Astrocyte of the spinal cord (primary cell): ENCODE measurements at regions not wholly inside any gene's neighbourhood (a gene's known extent, or its start where the extent isn't known, plus 50 kb on each side); places are given as distances from the start of the nearest gene placed in this dataset.

Experiments
- DNase-seq: peaks from one replicate; pipeline ENCODE4 v3.0.0; 2011; ENCODE audit warnings: low read depth, low spot score
- H3K4me3 ChIP-seq: 2 replicates; pipeline ENCODE4 v1.5.1; 2011; ENCODE audit warnings: low read depth, mild to moderate bottlenecking, low read length, moderate library complexity
- CTCF ChIP-seq: IDR thresholded peaks from 2 replicates; pipeline ENCODE4 v1.5.1; 2012; ENCODE audit warnings: low read depth, mild to moderate bottlenecking, low read length, inconsistent platforms
- in situ Hi-C: cut with HindIII; loops from 2 replicates; pipeline ENCODE4 v1.10.0; 2017; ENCODE audit warnings: low sequenced_read_pairs

DNA sequence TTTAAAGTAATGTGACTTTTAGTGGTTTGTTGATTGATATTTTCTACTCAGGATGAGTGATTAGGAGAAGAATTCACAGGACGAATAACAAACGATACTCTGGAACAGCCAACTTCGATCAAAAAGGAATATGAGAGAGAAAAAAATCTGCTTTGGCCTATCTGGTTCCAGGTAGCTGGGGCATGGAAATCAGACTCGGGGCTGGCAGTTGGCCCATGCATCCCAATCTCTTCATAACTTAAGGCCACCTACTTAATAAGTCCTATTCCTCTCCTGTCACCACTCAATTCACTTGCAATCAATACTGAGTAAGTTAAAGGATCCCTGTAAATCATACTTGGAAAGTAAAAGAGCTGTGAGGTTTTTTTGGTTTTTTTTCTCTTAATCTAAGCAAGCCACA, 1116.2 kb downstream of the SORCS3 start:
- in situ Hi-C loops, result no loop called here
- no peak overlapping the region for H3K4me3 ChIP-seq
- DNase-seq, result no peak
- no peak for TF ChIP-seq CTCF

- no peak for DNase-seq
- in situ Hi-C loops, result no loop called here
- no peak for TF ChIP-seq CTCF
- no peak overlapping the region for H3K4me3 ChIP-seq
Measured at GRCh38 chr10:105756386-105756785, 1115.3 kb downstream of the SORCS3 start.

- no peak overlapping the region for H3K4me3 ChIP-seq
- DNase-seq, result no peak
- in situ Hi-C loops, result no loop called here
- no peak for TF ChIP-seq CTCF
Measured at GRCh38 chr10:105751688-105752087, 1110.6 kb downstream of the SORCS3 start.

DNA sequence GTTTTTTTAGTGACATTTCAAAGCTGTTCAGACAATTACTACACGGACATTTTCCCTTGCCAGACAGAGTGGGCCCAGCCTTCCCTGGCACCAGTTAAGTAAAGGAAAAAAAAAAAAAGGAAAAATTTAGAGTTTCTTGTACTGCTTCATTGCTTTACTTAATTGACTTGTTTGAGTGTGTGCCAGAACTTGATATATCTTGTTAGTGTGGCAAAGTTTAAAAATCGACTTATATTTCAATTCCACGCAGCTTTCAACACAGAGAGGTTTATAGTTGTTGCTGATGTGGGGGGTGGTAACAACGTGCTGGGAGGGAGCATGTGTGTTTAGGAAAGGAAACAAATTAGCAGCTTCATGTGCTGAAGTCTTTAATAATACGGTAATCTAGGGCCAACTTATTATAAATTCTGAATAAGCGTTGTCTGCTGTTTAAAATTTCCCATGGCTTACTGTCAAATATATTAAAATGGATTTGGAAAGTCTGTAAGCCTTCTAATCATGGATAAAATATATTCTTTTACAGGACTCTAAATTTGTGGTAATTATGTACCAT, 1104.6 kb downstream of the SORCS3 start:
- in situ Hi-C loops, result no loop called here
- no peak overlapping the region for H3K4me3 ChIP-seq
- TF ChIP-seq CTCF, result no peak
- DNase-seq, result no peak

DNA sequence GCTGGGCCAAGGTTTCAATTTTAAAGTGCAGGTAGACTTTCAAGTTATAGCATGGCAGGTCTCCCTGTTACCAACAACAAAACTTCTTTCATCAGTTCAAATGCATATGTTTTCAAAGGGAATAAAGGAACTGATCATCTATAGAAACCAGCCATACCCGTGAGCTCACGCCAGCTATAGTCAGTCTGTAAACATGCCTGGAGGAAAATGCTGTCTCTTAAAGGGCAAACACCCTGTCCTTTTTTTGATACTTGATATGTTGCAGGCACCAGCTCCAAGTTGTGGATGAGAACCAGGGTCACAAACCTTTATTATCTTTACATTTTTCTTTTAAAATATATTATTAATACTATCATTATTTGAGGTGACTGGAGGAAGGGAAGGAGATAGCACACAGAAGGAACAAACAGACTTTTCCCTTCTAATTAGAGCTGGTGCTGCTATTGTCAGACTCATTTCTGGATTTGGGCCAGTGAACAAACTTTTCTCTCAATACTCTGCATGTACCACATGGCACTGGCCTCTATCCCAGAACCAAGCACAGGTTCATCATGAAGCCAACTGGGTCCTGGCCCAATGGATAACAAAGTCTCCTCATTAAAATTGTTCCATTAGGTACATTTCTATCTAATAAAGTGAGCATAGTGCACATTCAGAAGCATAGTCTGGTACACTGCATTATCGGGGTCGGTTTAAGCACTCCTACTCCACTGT, 1102.4 kb downstream of the SORCS3 start:
- H3K4me3 ChIP-seq, result no peak overlapping the region
- TF ChIP-seq CTCF, result no peak
- DNase-seq, result no peak
- in situ Hi-C loops, result no loop called here

DNA sequence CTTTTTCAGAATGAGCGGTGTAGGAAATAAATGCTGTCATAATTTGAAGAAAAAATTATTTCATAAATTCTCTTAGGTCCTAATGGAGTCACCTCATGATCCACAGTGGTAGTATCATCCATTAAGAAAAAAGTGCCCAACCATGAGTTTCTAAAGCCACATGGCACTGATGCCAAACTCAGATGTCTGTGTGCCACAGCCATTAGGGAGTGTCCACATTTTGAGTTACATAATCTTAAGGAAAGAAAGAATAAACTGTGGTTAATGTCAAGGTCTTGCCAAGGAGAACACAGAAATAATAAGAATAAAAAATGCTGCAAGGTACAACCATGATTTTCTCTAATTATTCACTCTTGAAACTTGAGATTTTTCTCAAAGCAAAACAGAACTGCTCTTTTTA, 1101.8 kb downstream of the SORCS3 start:
- H3K4me3 ChIP-seq, result no peak overlapping the region
- in situ Hi-C loops, result no loop called here
- no peak for TF ChIP-seq CTCF
- DNase-seq, result no peak
